Esophagus (tissue), 2 donors: ENCODE measurements at regions not wholly inside any gene's neighbourhood (a gene's known extent, or its start where the extent isn't known, plus 50 kb on each side); places are given as distances from the start of the nearest gene placed in this dataset.

Experiments
- H3K27ac ChIP-seq, 2 donors: one replicate each; pipeline ENCODE4 v1.5.1; 2013; ENCODE audit warnings: low read depth in 2 of 2, mild to moderate bottlenecking in 2 of 2, inconsistent platforms in 1 of 2, low read length in 1 of 2, moderate library complexity in 1 of 2
- H3K27me3 ChIP-seq, 2 donors: one replicate each; pipeline ENCODE4 v1.6.1; 2013; ENCODE audit warnings: low read length in 2 of 2, control low read depth in 1 of 2, mild to moderate bottlenecking in 1 of 2; ENCODE audit not compliant: insufficient read depth in 2 of 2, control insufficient read depth in 1 of 2
- H3K36me3 ChIP-seq, 2 donors: one replicate each; pipeline ENCODE4 v1.6.1; 2013; ENCODE audit warnings: low read length in 1 of 2; ENCODE audit not compliant: control insufficient read depth in 2 of 2, insufficient read depth in 2 of 2
- H3K4me1 ChIP-seq, 2 donors: one replicate each; pipeline ENCODE4 v1.6.1; 2013; ENCODE audit warnings: low read length in 1 of 2; ENCODE audit not compliant: control insufficient read depth in 2 of 2, insufficient read depth in 2 of 2
- H3K4me3 ChIP-seq, 2 donors: one replicate each; pipeline ENCODE4 v1.5.1; 2013; ENCODE audit warnings: low read length in 2 of 2, mild to moderate bottlenecking in 2 of 2, low read depth in 1 of 2, moderate library complexity in 1 of 2
- H3K9me3 ChIP-seq, 2 donors: one replicate each; pipeline ENCODE4 v1.6.1; 2013; ENCODE audit warnings: mild to moderate bottlenecking in 2 of 2, low read depth in 1 of 2, low read length in 1 of 2, moderate library complexity in 1 of 2; ENCODE audit not compliant: control insufficient read depth in 2 of 2, insufficient read depth in 1 of 2
- WGBS, 2 donors: extraction: QIAGEN DNeasy Blood & Tissue Kit; methylation state at CpG; one replicate each; pipeline ENCODE4 v1.1.7; 2013; 5-methylcytosine and 5-hydroxymethylcytosine counted together
- donor health status: healthy with polysubstance abuse.
- donor health status: Bipolar disorder and iron deficiency.

DNA sequence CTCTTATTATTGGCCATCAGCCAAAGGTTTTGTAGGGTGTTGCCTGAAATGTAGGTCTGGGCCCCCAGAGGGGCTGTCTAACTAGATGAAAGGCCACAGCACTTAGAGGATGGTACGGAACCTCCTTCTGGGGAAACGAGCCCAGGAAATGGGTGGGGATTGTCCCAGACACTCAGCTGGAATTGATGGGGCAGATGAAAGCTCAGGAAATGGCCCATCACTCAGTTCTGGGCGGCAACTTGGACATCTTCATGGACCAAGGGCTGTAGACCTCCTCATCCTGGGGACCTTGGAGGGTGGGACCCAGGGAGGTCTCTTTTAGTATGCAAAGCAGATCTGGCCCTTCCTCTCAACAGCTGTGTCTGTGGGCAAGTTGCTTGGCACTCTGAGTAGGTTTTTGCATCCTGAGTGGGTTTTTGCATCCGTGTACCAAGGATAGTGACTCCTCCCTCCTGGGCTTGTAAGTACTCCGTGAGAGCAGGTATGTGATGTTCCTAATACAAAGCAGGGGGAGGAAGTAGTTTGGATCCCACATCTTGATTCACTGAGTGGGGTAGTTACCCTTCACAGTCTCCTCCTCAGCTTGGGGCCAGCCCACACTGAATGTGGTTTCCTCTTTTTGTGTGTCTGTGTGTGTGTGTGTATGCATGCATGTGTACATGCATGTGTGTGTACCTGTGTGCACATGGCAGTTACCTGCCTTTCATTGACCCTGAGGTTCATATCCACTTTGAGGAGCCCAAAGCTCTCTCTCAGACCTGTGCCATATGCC is 292.0 kb downstream of the RPLP1 start:
- 58% methylated on average over 5 of the region's 5 CpGs for WGBS, 2 donors
- Histone ChIP-seq H3K27me3 (peaks cover 0 to 3% of the 10 kb centered on the region in 2 donors), H3K4me3 (no peak overlapping the region), H3K4me1 (peaks cover 0 to 3% of the 10 kb centered on the region in 2 donors), H3K27ac (no peak overlapping the region), H3K9me3 (no peaks in the 10 kb centered on the region), H3K36me3 (no peaks in the 10 kb centered on the region)

DNA sequence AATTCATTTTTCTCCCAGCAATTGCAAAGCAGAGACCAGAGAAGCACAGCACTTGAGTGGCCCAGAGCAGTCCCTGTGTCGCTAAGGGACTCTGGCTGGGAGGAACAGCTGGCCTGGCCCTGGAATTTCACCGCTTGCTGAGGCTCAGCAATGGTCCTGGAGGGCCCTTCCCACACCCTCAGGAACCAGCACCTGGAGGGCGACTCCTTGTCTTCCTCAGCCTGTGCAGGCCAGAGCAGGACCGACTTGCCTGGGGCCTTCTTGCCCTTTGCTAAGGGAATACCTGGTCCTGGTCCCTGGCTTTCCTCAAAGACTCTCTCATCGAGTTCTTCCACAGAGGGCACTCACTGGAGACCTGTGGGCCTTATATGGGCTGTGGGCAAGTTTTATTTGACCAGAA is 294.6 kb downstream of the RPLP1 start:
- no peak overlapping the region for H3K27ac ChIP-seq
- H3K9me3 ChIP-seq, result no peaks in the 10 kb centered on the region
- H3K36me3 ChIP-seq, result no peaks in the 10 kb centered on the region
- no peak overlapping the region for H3K4me3 ChIP-seq
- peaks cover 0 to 3% of the 10 kb centered on the region in 2 donors for H3K27me3 ChIP-seq
- H3K4me1 ChIP-seq, result peaks cover 0 to 3% of the 10 kb centered on the region in 2 donors
- WGBS, 2 donors, result 82 to 85% methylated on average over 5 of the region's 5 CpGs

DNA sequence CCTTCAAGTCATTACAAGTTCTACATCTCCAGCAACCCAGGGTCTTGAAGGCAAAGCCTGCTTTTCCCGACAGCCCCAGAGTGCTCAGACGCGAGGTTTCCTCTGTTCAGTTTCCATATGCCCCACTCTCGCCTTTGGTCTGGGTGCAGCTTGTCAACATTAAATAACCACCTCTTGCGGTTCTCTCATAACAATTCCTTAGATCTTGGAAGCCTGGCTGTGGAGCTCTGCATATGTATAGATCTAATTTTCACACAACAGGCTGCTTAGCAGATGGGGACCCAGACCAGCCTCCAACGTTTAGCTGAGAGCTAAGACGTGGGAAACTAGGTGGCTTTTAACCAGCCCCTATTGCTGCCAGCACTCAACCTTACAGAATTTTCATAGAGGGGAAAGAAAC is 295.5 kb downstream of the RPLP1 start:
- peaks cover 0 to 5% of the 10 kb centered on the region in 2 donors for H3K27me3 ChIP-seq
- H3K27ac ChIP-seq, result no peak overlapping the region
- H3K4me1 ChIP-seq, result no peaks in the 10 kb centered on the region
- no peaks in the 10 kb centered on the region for H3K9me3 ChIP-seq
- H3K36me3 ChIP-seq, result no peaks in the 10 kb centered on the region
- H3K4me3 ChIP-seq, result no peak overlapping the region
- 84 to 88% methylated on average over 7 of the region's 7 CpGs for WGBS, 2 donors

DNA sequence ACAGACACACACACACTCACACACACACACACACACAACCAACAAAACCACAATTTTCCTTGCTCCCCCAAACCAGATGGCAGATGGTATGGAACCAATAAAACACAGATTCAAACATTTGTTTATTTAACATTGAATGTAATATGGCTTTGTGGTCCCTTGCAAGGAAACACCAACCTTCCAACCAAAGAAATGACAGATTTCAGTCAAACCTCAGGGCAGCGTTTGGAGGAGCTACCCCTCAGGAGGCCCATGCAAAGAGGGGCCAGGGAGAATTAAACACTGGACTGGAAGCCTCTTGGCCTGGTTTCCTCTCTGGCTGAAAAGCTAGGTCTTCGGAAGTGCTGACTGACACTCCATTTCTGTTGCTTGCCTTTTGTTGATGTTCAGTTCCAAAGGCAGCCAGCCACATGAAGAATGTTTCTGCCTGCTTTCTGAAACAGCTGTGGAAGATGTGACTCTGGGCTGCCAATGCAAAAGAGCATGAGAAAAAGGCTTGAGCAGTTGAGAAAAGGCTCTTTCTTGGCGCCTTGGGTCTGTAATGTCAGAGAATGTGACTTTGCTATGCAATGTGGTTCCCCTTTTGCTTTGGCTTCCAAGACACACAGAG is 296.1 kb downstream of the RPLP1 start:
- Histone ChIP-seq H3K27ac (no peak overlapping the region), H3K36me3 (no peaks in the 10 kb centered on the region), H3K27me3 (peaks cover 0 to 3% of the 10 kb centered on the region in 2 donors), H3K4me1 (no peaks in the 10 kb centered on the region), H3K9me3 (peaks cover 0 to 1% of the 10 kb centered on the region in 2 donors), H3K4me3 (no peak overlapping the region)
- 74 to 76% methylated on average over 3 of the region's 3 CpGs for WGBS, 2 donors

DNA sequence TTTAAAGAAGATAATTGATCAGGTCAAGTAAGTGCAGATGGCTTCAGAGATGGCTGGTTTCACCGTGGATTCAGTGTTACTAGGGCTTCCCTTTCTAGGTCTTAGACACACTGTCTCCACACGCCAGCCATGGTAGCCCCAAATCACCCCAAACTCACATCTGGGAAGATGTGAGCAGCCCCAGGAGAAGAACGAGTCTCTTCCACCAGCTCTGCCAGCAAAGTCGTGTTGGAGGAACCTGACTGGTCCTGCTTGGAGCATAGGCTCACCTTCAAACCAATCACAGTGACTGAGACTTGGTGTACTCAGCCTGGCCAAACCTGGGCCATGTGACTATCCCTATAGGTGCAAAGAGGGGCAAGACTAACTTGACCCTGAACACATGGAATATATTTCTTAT is 296.7 kb downstream of the RPLP1 start:
- no peaks in the 10 kb centered on the region for H3K4me1 ChIP-seq
- H3K27ac ChIP-seq, result no peak overlapping the region
- no peak overlapping the region for H3K4me3 ChIP-seq
- no peaks in the 10 kb centered on the region for H3K36me3 ChIP-seq
- whole genome bisulfite sequencing, 2 donors, result 85 to 88% methylated on average over 4 of the region's 4 CpGs
- H3K27me3 ChIP-seq, result peaks cover 0 to 3% of the 10 kb centered on the region in 2 donors
- H3K9me3 ChIP-seq, result peaks cover 0 to 3% of the 10 kb centered on the region in 2 donors

DNA sequence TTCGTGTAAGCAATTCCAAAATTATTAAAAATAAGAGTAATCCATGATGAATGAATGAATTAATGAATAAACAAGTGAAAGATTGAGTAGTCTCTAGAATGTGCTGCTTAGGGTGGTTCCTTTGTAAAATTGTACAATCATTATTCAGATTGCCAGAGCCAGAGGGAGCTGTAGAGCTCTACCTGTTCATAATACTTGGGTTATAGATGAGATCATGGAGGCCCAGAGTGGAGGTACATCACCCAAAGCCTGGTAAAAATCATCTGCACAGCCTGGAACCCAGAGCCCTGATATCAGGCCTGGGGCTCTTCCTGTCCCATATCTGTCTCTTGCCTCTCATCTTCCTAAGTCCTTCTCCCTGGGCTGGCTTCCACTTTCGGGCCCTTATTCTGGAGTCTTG is 297.2 kb downstream of the RPLP1 start:
- H3K36me3 ChIP-seq, result no peaks in the 10 kb centered on the region
- no peaks in the 10 kb centered on the region for H3K4me1 ChIP-seq
- peaks cover 0 to 3% of the 10 kb centered on the region in 2 donors for H3K9me3 ChIP-seq
- WGBS, 2 donors, result 87% methylated on average over 2 of the region's 2 CpGs
- H3K27me3 ChIP-seq, result peaks cover 0 to 3% of the 10 kb centered on the region in 2 donors
- no peak overlapping the region for H3K4me3 ChIP-seq
- no peak overlapping the region for H3K27ac ChIP-seq

DNA sequence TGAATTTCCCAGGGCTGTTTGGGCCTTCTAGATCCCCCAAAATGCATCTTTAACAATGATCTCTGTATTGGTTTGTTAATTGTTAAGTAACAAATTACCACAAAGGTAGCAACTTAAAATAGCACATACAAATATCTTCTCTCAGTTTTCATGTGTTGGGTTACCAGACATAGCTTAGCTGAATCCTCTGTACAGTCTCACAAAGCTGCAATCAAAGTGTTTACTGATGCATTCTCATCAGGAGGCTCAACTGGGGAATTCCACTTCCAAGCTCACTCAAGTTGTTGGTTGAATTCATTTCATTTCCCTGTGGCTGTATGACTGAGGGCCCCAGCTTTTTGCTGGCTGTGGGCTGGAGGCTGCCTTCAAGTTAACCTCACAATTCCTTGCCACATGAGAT is 297.6 kb downstream of the RPLP1 start:
- no peak overlapping the region for H3K27ac ChIP-seq

DNA sequence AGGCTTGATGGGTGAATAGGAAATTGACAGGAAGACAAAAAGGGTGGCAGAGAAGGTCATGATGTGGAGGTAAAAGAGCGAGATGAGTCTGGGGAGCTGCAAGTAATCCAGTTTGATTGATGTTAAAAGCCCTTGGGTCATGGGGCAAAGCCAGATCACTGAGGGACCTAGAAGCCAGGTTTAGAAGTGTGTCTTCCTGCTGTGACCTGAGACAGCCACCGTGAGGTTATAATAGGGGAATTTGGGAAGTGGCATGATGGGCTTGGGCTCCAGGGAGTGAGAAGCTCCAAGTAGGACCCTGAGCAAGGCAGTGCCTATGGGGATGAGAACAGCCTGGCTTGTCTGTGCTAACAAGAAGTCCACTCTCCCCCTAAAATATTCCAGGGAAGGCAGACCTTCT is 298.5 kb downstream of the RPLP1 start:
- WGBS, 2 donors, result 90 to 98% methylated on average over 2 of the region's 2 CpGs
- no peak overlapping the region for H3K27ac ChIP-seq
- H3K4me1 ChIP-seq, result no peaks in the 10 kb centered on the region
- H3K27me3 ChIP-seq, result peaks cover 0 to 3% of the 10 kb centered on the region in 2 donors
- peaks cover 0 to 3% of the 10 kb centered on the region in 2 donors for H3K9me3 ChIP-seq
- no peak overlapping the region for H3K4me3 ChIP-seq
- no peaks in the 10 kb centered on the region for H3K36me3 ChIP-seq

More for the DNA sequence above, 297.6 kb downstream of the RPLP1 start:
- Histone ChIP-seq H3K27me3 (peaks cover 0 to 3% of the 10 kb centered on the region in 2 donors), H3K9me3 (peaks cover 0 to 3% of the 10 kb centered on the region in 2 donors), H3K4me1 (no peaks in the 10 kb centered on the region), H3K36me3 (no peaks in the 10 kb centered on the region), H3K4me3 (no peak overlapping the region)

DNA sequence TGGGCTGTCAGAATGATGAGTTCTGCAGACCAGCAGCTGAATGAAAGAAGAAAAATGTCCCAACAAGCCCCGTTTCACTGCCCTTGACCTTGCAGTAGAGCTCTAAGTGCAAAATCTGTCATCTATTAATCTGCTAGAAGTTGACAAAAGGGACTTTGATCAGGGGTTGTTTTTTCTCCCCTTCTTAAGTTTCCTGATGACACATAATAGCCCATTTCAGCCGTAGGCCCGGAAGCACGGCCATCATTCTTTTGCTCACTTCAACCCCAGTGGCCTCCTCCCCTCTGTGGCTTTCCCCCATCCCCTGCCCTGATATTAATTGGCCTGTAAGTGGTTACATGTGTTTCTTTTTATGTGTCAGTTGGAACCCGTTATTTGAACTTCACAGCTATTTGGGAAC is 298.9 kb downstream of the RPLP1 start:
- Histone ChIP-seq H3K4me3 (no peak overlapping the region), H3K36me3 (no peaks in the 10 kb centered on the region), H3K27ac (no peak overlapping the region), H3K9me3 (peaks cover 0 to 3% of the 10 kb centered on the region in 2 donors), H3K27me3 (peaks cover 0 to 3% of the 10 kb centered on the region in 2 donors), H3K4me1 (no peaks in the 10 kb centered on the region)
- WGBS, 2 donors, result 76 to 83% methylated on average over 5 of the region's 5 CpGs

DNA sequence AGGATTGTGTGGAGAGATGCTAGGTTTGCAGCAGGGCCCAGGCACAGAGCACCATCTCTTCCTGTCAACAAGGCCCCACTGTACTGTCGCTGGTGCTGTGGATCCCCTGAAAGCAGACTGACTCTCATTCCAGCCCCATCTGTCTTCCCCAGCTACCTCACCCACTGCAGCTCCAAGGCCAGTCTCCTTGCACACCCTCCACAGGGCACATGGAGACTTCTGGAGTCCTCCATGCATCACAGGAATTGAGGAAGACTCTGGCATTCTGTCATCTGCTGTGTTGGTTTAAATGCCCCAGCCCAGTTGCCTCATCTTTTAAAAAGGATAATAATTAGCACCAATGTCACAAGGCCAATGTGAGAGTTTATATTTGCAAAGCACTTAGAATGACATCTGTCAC is 301.2 kb downstream of the RPLP1 start:
- 92 to 100% methylated on average over 1 of the region's 1 CpG for WGBS, 2 donors

More for the DNA sequence above, 301.2 kb downstream of the RPLP1 start:
- Histone ChIP-seq H3K27me3 (peaks cover 0 to 3% of the 10 kb centered on the region in 2 donors), H3K27ac (no peak overlapping the region), H3K4me3 (no peak overlapping the region), H3K4me1 (no peaks in the 10 kb centered on the region), H3K9me3 (peaks cover 0 to 3% of the 10 kb centered on the region in 2 donors), H3K36me3 (no peaks in the 10 kb centered on the region)
